SK-N-SH (cell line): ENCODE measurements at regions not wholly inside any gene's neighbourhood (a gene's known extent, or its start where the extent isn't known, plus 50 kb on each side); places are given as distances from the start of the nearest gene placed in this dataset.

Source experiments
- CTCF ChIA-PET: fragments of 300-600, 350-600 bp; formaldehyde crosslinking; extraction: SDS; loops from one replicate; lab custom pipeline; 2021; lab: Yijun Ruan, JAX
- POLR2A ChIA-PET: fragments of 350-600 bp; sonication (Branson Sonifier 250); formaldehyde crosslinking; extraction: SDS; loops from one replicate; lab custom pipeline; 2020; ENCODE audit warnings: antibody characterized with exemption, inconsistent platforms; lab: Yijun Ruan, JAX
- DNase-seq: peaks from one replicate; pipeline ENCODE4 v3.0.0; 2012
- H2AFZ ChIP-seq: fragments of 200-600 bp; sonication (generic); 2 replicates; pipeline ENCODE4 v1.8.1; 2016; ENCODE audit warnings: antibody characterized with exemption, mild to moderate bottlenecking, low read depth
- H3F3A ChIP-seq: fragments of 200-600 bp; sonication (generic); replicated peaks from 2 replicates; pipeline ENCODE3; 2016; ENCODE audit warnings: antibody characterized with exemption, mild to moderate bottlenecking; ENCODE audit not compliant: insufficient read depth
- H3K27ac ChIP-seq, 2 experiments: fragments of 200-500 bp in 1 of 2; fragments of 200-600 bp in 1 of 2; sonication (Bioruptor generic) in 1 of 2; sonication (generic), shearing (Covaris generic) in 1 of 2; 2 replicates each; pipeline versions ENCODE4 v1.5.1 to v1.6.1; 2014 to 2016; ENCODE audit warnings: low read depth in 2 of 2, inconsistent platforms in 1 of 2, low read length in 1 of 2, mild to moderate bottlenecking in 1 of 2, mixed read lengths in 1 of 2
- H3K27me3 ChIP-seq: fragments of 200-600 bp; sonication (generic), shearing (Covaris generic); 2 replicates; pipeline ENCODE4 v1.6.1; 2016; ENCODE audit warnings: mixed run types; ENCODE audit not compliant: insufficient read depth
- H3K36me3 ChIP-seq, 2 experiments: fragments of 200-500 bp in 1 of 2; fragments of 200-600 bp in 1 of 2; sonication (Bioruptor generic) in 1 of 2; sonication (generic) in 1 of 2; replicated peaks in 1 of 2; 2 replicates each; pipeline versions ENCODE3 to v1.5.1; 2014 to 2016; ENCODE audit warnings: low read length in 1 of 2, mild to moderate bottlenecking in 1 of 2; ENCODE audit not compliant: insufficient read depth in 2 of 2, control insufficient read depth in 1 of 2
- H3K4me1 ChIP-seq, 2 experiments: fragments of 200-500 bp in 1 of 2; fragments of 200-600 bp in 1 of 2; sonication (Bioruptor generic) in 1 of 2; sonication (generic), shearing (Covaris generic) in 1 of 2; 2 replicates each; pipeline versions ENCODE4 v1.5.1 to v1.6.1; 2014 to 2016; ENCODE audit warnings: low read depth in 1 of 2, low read length in 1 of 2, mixed run types in 1 of 2; ENCODE audit not compliant: insufficient read depth in 2 of 2, control insufficient read depth in 1 of 2
- H3K4me2 ChIP-seq: fragments of 200-600 bp; sonication (generic), shearing (Covaris generic); 2 replicates; pipeline ENCODE4 v1.6.1; 2017; ENCODE audit warnings: mixed run types
- H3K4me3 ChIP-seq, 2 experiments: fragments of 200-500 bp in 1 of 2; fragments of 200-600 bp in 1 of 2; sonication (Bioruptor generic) in 1 of 2; sonication (generic), shearing (Covaris generic) in 1 of 2; 2 replicates each; pipeline versions ENCODE4 v1.5.1 to v1.8.1; 2014 to 2016; ENCODE audit warnings: low read depth in 2 of 2, inconsistent platforms in 1 of 2, low read length in 1 of 2, mild to moderate bottlenecking in 1 of 2, mixed read lengths in 1 of 2, moderate library complexity in 1 of 2
- H3K79me2 ChIP-seq: fragments of 200-600 bp; sonication (generic); 2 replicates; pipeline ENCODE4 v1.8.1; 2017; ENCODE audit warnings: mild to moderate bottlenecking; ENCODE audit not compliant: insufficient read depth
- H3K9ac ChIP-seq: fragments of 200-600 bp; sonication (generic); 2 replicates; pipeline ENCODE4 v1.6.1; 2017; ENCODE audit warnings: mixed run types
- H3K9me2 ChIP-seq: fragments of 200-600 bp; sonication (generic); 2 replicates; pipeline ENCODE4 v1.6.1; 2017; ENCODE audit warnings: mixed run types
- H3K9me3 ChIP-seq: fragments of 200-600 bp; sonication (generic); 2 replicates; pipeline ENCODE4 v1.6.1; 2017; ENCODE audit warnings: mixed run types, mild to moderate bottlenecking, moderate library complexity
- H4K20me1 ChIP-seq: fragments of 200-600 bp; sonication (generic); 2 replicates; pipeline ENCODE4 v1.6.1; 2017; ENCODE audit warnings: mild to moderate bottlenecking, mixed run types; ENCODE audit not compliant: insufficient read depth
- FOXM1 ChIP-seq: IDR thresholded peaks from 2 replicates; pipeline ENCODE4 v1.4.0; 2012; ENCODE audit warnings: low read depth, mild to moderate bottlenecking
- IRF3 ChIP-seq: fragments of 150-350 bp; IDR thresholded peaks from 2 replicates; pipeline ENCODE4 v1.6.1; 2016; ENCODE audit warnings: mild to moderate bottlenecking, low read depth, low read length
- MXI1 ChIP-seq: IDR thresholded peaks from 2 replicates; pipeline ENCODE4 v1.6.1; 2012; ENCODE audit warnings: mild to moderate bottlenecking, low read depth, low read length, improper control_type of control experiment
- NFIC ChIP-seq: IDR thresholded peaks from 2 replicates; pipeline ENCODE4 v1.4.0; 2012; ENCODE audit warnings: borderline replicate concordance
- POLR2AphosphoS5 ChIP-seq: IDR thresholded peaks from 2 replicates; pipeline ENCODE4 v1.6.1; 2012; ENCODE audit warnings: low read depth, low read length
- RAD21 ChIP-seq: IDR thresholded peaks from 2 replicates; pipeline ENCODE4 v1.6.1; 2012; ENCODE audit warnings: mild to moderate bottlenecking, low read length
- RCOR1 ChIP-seq: fragments of 150-350 bp; IDR thresholded peaks from 2 replicates; pipeline ENCODE4 v1.6.1; 2017; ENCODE audit warnings: antibody characterized with exemption, low read length
- REST ChIP-seq: IDR thresholded peaks from 2 replicates; pipeline ENCODE4 v1.6.1; 2012; ENCODE audit warnings: mild to moderate bottlenecking, low read depth, low read length, moderate library complexity
- SMC3 ChIP-seq: IDR thresholded peaks from 2 replicates; pipeline ENCODE4 v1.6.1; 2012; ENCODE audit warnings: low read depth, low read length, improper control_type of control experiment
- TCF12 ChIP-seq: IDR thresholded peaks from 2 replicates; pipeline ENCODE4 v1.4.0; 2012
- TEAD4 ChIP-seq: IDR thresholded peaks from 2 replicates; pipeline ENCODE4 v1.4.0; 2012; ENCODE audit warnings: mild to moderate bottlenecking, borderline replicate concordance; ENCODE audit not compliant: insufficient read depth
- YY1 ChIP-seq: IDR thresholded peaks from 2 replicates; pipeline ENCODE4 v1.4.0; 2012; ENCODE audit warnings: low read depth, mild to moderate bottlenecking
- TF ChIP-seq, protein P1 (sequence below): fragments of 150-350 bp; IDR thresholded peaks from 2 replicates; pipeline ENCODE4 v1.6.1; 2017; ENCODE audit warnings: antibody characterized with exemption, low read length, low read depth, borderline replicate concordance
- TF ChIP-seq, protein P2 (sequence below): IDR thresholded peaks from 2 replicates; pipeline ENCODE4 v1.4.0; 2012; ENCODE audit warnings: low read depth

DNA sequence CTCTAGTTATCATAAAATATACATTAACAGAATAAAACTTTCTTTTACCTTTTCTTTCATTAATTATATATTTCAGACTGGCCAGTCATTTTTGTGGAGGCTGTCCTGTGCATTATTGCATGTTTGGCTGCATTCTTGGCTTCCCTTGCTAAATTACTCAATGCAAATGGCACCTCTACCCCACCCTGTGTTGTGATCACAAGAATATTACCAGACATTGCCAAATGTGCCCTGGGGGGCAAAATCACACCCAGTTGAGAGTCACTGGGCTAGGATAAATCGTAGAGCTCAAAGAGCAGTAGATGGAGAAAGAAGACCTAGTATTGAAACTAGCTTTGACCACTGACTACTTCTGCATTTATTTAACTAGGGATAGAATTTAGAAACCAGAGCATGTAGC, 1257.8 kb upstream of the TENM4 start (continued):
- TF ChIP-seq RCOR1: no peak

DNA sequence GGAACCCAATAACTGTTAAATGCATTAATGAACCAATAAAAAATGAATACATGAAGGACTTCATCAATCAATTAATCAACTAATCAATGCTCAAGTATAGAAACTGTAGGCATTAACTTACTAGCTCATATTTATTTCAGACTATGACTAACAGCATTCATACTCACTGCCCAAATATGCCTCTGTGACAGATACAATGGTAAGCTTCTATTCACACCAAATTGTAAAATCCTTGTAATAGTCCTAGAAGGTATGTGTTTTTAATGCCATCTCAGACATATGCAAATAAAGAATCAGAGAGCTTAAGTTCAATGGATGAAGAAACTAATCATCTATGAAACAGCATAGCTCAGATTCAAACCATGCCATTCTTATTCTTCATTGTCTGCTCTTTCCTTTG, 1253.6 kb upstream of the TENM4 start:
- no peaks in the 10 kb centered on the region; a peak in 1 of 4 replicates for H3K4me1 ChIP-seq
- H3K36me3 ChIP-seq: no peaks in the 10 kb centered on the region
- ChIA-PET POLR2A (no interaction called here), CTCF (interaction anchor here (0.9 kb wide), 1 partner anchor 11 kb away, joined by 3 read pairs; no protein-coding TSS in a partner anchor)
- H3K4me2 ChIP-seq: no peak overlapping the region
- H4K20me1 ChIP-seq: no peaks in the 10 kb centered on the region
- H3K9ac ChIP-seq: no peak overlapping the region
- H3K79me2 ChIP-seq: no peaks in the 10 kb centered on the region
- no peaks in the 10 kb centered on the region for H3K27me3 ChIP-seq
- H3F3A ChIP-seq: no peaks in the 10 kb centered on the region
- TF ChIP-seq, protein P1, sequence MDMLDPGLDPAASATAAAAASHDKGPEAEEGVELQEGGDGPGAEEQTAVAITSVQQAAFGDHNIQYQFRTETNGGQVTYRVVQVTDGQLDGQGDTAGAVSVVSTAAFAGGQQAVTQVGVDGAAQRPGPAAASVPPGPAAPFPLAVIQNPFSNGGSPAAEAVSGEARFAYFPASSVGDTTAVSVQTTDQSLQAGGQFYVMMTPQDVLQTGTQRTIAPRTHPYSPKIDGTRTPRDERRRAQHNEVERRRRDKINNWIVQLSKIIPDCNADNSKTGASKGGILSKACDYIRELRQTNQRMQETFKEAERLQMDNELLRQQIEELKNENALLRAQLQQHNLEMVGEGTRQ: no peak
- TF ChIP-seq POLR2AphosphoS5: no peak
- TF ChIP-seq, protein P2, sequence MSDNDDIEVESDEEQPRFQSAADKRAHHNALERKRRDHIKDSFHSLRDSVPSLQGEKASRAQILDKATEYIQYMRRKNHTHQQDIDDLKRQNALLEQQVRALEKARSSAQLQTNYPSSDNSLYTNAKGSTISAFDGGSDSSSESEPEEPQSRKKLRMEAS: no peak
- no peak for TF ChIP-seq IRF3
- TF ChIP-seq SMC3: no peak
- no peak for TF ChIP-seq FOXM1
- TF ChIP-seq TEAD4: no peak
- no peak for TF ChIP-seq YY1
- TF ChIP-seq NFIC: no peak
- no peak for TF ChIP-seq TCF12
- TF ChIP-seq REST: no peak
- no peak for TF ChIP-seq RAD21
- no peak for TF ChIP-seq MXI1
- no peak overlapping the region for H2AFZ ChIP-seq
- no peaks in the 10 kb centered on the region for H3K9me3 ChIP-seq
- no peak overlapping the region for H3K27ac ChIP-seq
- no peaks in the 10 kb centered on the region for H3K9me2 ChIP-seq
- no peak overlapping the region for H3K4me3 ChIP-seq
- no peak for DNase-seq
